SKM-1 (cell line): ENCODE measurements at regions not wholly inside any gene's neighbourhood (a gene's known extent, or its start where the extent isn't known, plus 50 kb on each side); places are given as distances from the start of the nearest gene placed in this dataset.

Experiments used
- DNase-seq: peaks from one replicate; lab custom pipeline; 2025; ENCODE audit not compliant: unreplicated experiment; lab: John Stamatoyannopoulos, UW

- DNase-seq, result no peak
Observed at GRCh38 chr6:56864171-56864616, 90.7 kb upstream of the BEND6 start.

DNA sequence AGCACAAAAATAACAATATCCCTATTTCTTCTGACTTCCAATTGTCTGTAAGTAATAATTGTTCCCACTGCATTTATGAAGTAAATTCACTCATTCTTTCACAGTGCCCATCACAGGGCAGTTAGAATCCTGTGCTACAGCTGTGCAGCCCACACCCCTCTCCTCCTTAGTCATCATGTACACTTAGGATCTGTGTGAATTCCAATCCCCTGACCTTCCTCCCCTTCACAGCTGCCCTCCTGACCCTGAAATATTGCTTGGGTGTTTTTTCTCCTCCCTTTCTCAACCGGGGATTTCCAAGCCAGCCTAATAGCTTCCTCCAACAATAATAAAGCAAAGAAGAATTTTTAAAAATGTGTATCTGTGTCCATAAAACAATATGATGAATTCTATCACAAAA is 91.5 kb upstream of the BEND6 start:
- no peak for DNase-seq

DNA sequence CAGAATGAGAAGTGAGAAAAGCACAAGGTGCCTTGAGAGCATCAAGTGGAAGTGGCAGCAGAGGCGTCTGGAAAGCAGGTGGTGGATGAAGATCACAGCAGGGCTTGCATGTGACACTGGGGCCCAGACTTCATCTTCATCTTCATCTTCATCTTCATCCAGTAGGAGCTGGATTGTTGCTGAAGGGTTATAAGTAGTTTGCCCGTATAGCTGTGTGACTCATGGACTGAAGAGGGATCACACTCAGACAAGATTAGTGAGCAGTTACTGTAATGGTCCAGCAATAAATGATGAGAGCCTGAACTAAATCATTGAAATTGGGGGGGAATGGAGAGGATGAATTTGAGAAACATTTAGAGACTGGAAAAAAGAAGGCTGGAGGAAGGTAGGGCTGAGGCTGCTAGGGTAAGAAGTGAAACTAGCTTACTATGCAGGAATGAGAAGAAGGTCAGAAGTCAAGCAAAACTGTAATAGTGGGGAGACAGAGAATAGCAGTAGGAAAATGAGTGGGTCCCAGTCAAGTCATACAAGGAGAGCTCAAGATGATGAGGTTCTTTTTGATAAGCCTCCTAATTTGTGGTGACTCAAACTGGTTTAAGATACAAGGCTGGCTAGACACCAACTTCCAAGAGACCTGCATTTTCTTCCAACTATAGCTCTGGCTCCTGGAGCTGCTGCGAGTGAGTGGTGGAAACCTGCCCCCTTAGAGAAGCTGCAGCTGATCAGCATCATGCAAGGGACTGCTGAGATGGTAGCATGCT is 92.3 kb upstream of the BEND6 start:
- no peak for DNase-seq

GRCh38 chr6:56860475-56860874 is 94.4 kb upstream of the BEND6 start:
- DNase-seq, result no peak

- no peak for DNase-seq
Observed at GRCh38 chr6:56856036-56856580, 98.8 kb upstream of the BEND6 start.

GRCh38 chr6:56854086-56854485 is 100.8 kb upstream of the BEND6 start:
- DNase-seq, result no peak

- DNase-seq, result no peak
Observed at GRCh38 chr6:56853541-56853940, 101.4 kb upstream of the BEND6 start.

GRCh38 chr6:56852260-56853010 is 102.5 kb upstream of the BEND6 start:
- no peak for DNase-seq

GRCh38 chr6:56851541-56852259 is 103.2 kb upstream of the BEND6 start:
- peak; percentile 40 for DNase-seq

- DNase-seq, result no peak
Observed at GRCh38 chr6:56851074-56851473, 103.8 kb upstream of the BEND6 start.

- DNase-seq, result no peak
Observed at GRCh38 chr6:56850626-56851025, 104.3 kb upstream of the BEND6 start.

DNA sequence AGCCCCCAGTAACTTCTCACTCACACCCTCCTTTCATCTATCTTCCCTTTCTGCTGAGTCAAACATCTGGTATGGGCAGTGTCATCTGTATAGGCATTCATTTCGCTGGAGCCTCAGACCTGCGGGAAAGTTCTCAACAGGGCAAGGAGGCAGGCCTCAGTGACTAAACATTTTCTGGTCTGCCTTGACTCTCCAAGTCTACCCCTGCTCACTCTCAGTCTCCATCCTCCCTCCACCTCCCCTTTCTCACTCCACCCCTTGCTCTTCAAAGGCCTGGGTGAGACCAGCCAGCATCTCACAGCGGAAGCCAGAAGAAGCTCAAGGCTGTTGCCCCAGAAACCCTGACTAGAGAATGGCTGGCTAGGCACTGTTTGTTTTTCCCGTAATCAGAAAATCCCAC is 105.0 kb upstream of the BEND6 start:
- no peak for DNase-seq

DNA sequence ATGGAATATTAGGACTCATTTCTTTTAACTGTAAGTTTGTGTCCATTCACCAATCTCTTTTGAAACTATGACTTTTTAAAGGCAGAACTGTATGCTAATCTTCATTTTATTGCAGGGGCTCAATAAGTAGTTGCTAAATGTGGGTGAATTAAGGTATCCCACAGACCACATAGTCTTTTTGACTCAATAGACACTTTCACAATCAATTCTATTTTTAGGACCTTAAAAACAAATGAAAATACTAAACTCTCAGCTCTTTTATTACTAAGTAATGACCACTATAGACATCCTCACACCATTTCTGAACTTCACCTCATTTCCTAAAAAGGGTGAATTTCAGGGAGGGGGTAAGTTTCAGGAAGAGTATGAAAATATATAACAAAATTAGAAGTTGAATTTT is 106.8 kb upstream of the BEND6 start:
- DNase-seq, result no peak

DNA sequence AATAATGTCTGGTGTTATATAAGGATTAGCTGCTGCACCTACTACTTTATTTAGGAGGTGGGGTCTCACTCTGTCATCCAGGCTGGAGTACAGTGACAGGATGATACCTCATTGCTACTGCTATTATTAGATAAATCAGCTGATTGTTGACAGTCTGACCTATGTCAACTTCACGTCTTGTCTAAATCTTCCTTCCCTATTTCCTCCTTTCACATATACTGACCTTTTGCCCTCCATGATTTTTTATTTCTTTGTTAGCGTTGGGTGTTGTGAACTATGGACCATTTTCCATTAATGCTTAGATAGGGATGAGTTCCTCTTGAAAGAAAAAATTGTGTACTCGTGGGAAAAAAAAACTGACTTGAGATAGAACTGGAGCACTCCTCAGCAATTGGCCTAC is 109.9 kb upstream of the BEND6 start:
- no peak for DNase-seq

DNA sequence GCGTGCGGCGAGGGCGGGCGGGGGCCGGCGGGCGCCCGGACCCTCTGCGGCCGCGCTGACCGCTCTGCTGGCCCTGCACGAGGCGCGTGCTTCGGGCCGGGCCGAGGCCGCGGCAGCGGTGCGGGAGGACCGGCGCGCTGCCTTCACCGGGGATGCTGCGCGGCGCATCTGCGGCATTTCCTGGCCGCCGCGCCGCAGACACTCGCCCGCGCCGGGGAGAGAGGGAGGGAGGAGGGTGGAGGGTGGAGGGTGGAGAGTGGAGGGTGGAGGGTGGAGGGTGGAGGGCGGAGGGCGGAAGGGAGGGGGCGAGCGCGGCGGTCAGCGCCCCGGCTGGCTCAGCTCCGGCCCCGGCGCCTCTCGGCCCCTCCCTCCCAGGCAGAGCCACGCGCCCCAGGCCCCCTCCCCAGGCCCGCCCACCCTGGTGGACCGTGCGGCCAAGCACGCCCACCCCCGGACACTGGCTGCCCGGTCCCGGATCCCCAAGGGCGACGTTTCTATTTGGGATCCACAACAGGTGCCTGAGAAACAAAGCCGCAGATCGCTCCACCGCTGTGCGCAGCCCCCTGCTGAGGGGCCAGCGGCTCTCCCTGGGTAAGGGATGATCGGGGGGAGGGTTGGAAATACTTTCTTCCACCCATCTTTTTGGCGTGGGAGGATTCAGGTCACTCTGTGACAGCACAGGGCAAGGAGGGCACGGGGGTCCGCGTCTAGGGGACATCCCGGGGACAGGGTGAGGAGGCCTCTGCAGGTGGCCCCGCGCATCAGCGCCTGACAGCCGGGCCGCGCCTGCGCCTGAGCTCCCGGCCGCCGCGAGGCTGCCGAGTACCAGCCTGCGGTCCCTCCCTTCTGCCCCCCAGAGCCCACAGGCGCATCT is 111.2 kb upstream of the BEND6 start:
- peak; percentile 45 for DNase-seq

DNA sequence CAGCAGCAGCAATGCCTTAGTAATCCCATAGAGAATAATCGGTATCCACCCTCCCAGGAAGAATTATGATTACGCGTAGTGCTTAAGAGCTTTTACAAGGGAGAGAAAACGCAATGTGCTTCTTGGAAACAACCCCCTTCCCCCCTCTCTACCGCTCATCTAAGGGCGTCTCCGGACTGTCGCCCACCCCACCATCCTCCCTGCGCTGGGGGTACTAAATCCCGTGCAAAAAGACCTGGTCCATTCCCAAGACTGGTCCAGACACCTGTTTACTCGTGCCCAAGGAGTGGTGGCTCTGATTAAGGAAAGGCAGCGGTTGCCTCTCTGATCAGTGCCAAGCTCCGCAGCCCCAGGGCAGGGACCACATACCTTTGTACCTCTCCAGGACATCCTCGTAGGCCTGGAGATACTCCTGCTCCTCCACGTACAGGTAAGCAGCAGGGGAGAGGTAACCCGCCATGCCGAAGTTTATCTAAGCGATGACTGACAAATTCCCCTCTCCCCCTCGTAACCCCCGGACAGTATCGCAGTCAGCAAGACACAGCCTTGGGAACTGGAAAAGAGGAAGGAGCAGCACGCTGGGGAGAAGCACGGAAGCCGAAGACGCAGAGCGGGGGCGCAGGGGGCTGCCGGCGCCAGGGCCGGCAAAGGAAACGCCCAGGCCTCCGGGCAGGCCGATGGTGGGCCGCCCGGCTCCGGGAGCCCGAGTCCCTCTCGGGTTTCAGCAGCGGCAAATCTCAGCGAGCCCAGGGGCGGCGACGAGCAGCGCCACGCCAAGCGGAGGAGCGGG is 112.0 kb upstream of the BEND6 start:
- peak; percentile 54 for DNase-seq

- no peak for DNase-seq
Observed at GRCh38 chr6:56841751-56842150, 113.2 kb upstream of the BEND6 start.

GRCh38 chr6:56841381-56841749 is 113.5 kb upstream of the BEND6 start:
- no peak for DNase-seq

DNA sequence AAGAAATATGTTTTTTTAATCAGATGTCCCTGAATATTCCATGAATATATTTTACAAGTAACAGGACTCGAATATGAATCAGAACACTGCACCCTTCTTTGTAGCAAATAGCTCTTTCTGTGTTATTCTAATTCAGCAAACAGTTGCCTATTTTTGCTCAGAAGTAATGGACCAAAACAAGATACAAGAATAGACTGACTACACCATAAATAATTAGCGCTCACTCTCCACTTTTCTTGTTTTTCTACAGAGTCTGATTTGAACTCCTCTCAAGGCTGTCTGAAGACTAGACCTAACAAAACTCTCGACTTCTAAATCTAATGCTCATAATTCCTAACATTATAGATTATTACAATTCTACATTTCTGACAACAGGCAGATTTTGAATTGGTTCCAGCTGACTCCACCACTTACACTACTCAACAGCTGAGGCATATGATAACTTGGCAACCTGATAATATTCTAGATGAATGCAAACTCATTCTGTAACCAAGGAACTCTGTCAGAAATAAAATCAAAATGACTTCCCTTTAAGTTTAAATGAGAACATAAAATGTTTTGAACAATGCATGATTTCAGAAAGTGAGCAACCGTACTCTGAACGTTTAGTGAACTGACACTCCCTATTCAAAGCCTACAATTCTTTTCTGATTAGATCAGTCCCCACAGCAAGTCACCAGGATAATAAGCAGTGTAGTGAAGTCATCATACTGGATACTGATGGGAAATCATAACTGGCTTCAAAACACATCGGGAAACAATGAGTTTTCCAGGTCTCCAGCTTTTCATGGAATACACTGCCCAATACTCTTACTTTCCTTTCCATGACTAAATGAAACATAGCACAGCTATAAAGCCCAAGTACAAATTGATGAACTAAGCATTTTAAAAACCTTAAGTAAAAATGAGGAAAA is 114.2 kb upstream of the BEND6 start:
- no peak for DNase-seq
